ENCODE measurements at regions not wholly inside any gene's neighbourhood (a gene's known extent, or its start where the extent isn't known, plus 50 kb on each side); places are given as distances from the start of the nearest gene placed in this dataset.

- ATAC-seq (no peak), DNase-seq (no peak)
- TF ChIP-seq CTCF (IDR thresholded peaks at IDR 0.05) = no peak
- intact Hi-C loops (cut with DNase I) = no loop called here
- Histone ChIP-seq H3K9me3 (no peaks in the 10 kb centered on the region), H3K27me3 (no peaks in the 10 kb centered on the region), H3K4me3 (no peak overlapping the region), H3K27ac (no peak overlapping the region), H3K36me3 (no peaks in the 10 kb centered on the region), H3K4me1 (no peaks in the 10 kb centered on the region)
Measured at GRCh38 chr12:105832806-105833205, 305.9 kb downstream of the NUAK1 start.

GRCh38 chr12:105834496-105834895, 304.3 kb downstream of the NUAK1 start:
- intact Hi-C loops (cut with DNase I) = no loop called here
- TF ChIP-seq CTCF (IDR thresholded peaks at IDR 0.05) = no peak
- H3K4me3 ChIP-seq = no peak overlapping the region
- no peak for ATAC-seq
- no peaks in the 10 kb centered on the region for H3K4me1 ChIP-seq
- no peaks in the 10 kb centered on the region for H3K9me3 ChIP-seq
- H3K27me3 ChIP-seq = no peaks in the 10 kb centered on the region
- no peaks in the 10 kb centered on the region for H3K36me3 ChIP-seq
- DNase-seq = no peak
- H3K27ac ChIP-seq = no peak overlapping the region

- H3K36me3 ChIP-seq = no peaks in the 10 kb centered on the region
- DNase-seq (no peak), ATAC-seq (no peak)
- no peaks in the 10 kb centered on the region for H3K4me1 ChIP-seq
- no peaks in the 10 kb centered on the region for H3K9me3 ChIP-seq
- no peak overlapping the region for H3K4me3 ChIP-seq
- H3K27me3 ChIP-seq = no peaks in the 10 kb centered on the region
- intact Hi-C loops (cut with DNase I) = no loop called here
- H3K27ac ChIP-seq = no peak overlapping the region
- no peak for TF ChIP-seq CTCF (IDR thresholded peaks at IDR 0.05)
Measured at GRCh38 chr12:105835580-105836241, 303.0 kb downstream of the NUAK1 start.

- no peak overlapping the region for H3K27ac ChIP-seq
- ATAC-seq (no peak), DNase-seq (no peak)
- H3K27me3 ChIP-seq = no peaks in the 10 kb centered on the region
- intact Hi-C loops (cut with DNase I) = no loop called here
- H3K9me3 ChIP-seq = no peaks in the 10 kb centered on the region
- no peaks in the 10 kb centered on the region for H3K36me3 ChIP-seq
- TF ChIP-seq CTCF (IDR thresholded peaks at IDR 0.05) = no peak
- H3K4me1 ChIP-seq = no peaks in the 10 kb centered on the region
- no peak overlapping the region for H3K4me3 ChIP-seq
Measured at GRCh38 chr12:105836242-105836622, 302.5 kb downstream of the NUAK1 start.

- ATAC-seq = no peak
- H3K4me1 ChIP-seq = no peaks in the 10 kb centered on the region
- no peaks in the 10 kb centered on the region for H3K27me3 ChIP-seq
- no peak overlapping the region for H3K27ac ChIP-seq
- TF ChIP-seq CTCF (IDR thresholded peaks at IDR 0.05) = no peak
- no peak overlapping the region for H3K4me3 ChIP-seq
- DNase-seq = no peak
- H3K9me3 ChIP-seq = no peaks in the 10 kb centered on the region
- no peaks in the 10 kb centered on the region for H3K36me3 ChIP-seq
- intact Hi-C loops (cut with DNase I) = no loop called here
Measured at GRCh38 chr12:105839629-105840127, 299.1 kb downstream of the NUAK1 start.

GRCh38 chr12:105840384-105840783, 298.4 kb downstream of the NUAK1 start:
- Histone ChIP-seq H3K4me1 (no peaks in the 10 kb centered on the region), H3K27ac (no peak overlapping the region), H3K36me3 (no peaks in the 10 kb centered on the region), H3K9me3 (no peaks in the 10 kb centered on the region), H3K27me3 (no peaks in the 10 kb centered on the region), H3K4me3 (no peak overlapping the region)
- TF ChIP-seq CTCF (IDR thresholded peaks at IDR 0.05) = no peak
- intact Hi-C loops (cut with DNase I) = no loop called here
- ATAC-seq (no peak), DNase-seq (no peak)
